HG03095 (cell line): ENCODE measurements at regions not wholly inside any gene's neighbourhood (a gene's known extent, or its start where the extent isn't known, plus 50 kb on each side); places are given as distances from the start of the nearest gene placed in this dataset.

ENCODE experiments used
- ATAC-seq: cut with Tn5 transposase; IDR thresholded peaks from one replicate; pipeline ENCODE4 v1.9.1; 2021; ENCODE audit warnings: moderate library complexity; ENCODE audit not compliant: unreplicated experiment

DNA sequence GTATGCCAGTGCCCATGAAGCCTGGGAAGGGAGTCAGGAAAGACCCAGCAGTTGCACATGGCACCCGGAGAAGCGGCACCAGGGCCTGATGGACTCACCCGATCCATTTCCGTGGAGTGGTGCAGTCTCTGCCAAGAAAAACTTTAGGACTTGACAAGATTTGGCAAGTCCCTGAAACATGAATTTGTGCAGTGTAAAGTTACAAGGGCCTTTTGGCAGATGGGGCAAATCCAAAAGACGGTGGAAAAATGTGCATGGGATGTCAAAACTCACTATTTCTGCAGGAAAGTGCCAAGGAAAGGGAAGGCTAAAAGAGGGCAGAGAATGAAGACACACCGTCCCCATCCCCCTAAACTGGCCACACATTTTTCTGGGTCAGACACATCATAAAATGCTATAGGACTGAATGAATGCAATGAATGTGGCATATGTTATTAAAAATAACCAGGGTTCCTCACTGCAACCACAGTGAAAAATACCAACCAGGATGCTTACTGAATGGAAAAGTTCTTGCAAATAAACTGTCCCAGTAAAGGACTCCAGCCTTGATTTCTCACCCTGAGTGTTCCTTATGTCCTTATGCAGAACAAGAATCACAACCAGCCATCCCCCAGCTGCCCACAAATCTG, 173.5 kb upstream of the SIX2 start:
- ATAC-seq: no peak

DNA sequence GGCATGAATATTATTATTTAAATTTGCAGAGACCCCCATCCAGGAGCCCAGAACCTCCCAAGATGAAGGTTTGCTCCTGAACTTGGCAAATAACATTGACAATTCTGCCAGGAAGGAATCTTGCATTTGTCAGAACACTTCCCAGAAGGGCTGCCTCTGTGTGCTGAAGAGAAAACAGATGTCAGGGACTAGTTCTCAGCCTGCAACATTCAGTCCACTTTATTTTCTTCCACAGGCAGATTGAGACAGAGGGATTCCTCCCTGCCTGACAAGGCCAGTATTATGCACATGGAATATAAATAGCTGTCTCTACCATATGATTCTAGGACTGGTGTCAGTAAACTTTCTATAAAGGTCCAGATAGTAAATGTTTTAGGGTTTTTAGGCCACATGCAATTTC, 171.5 kb upstream of the SIX2 start:
- ATAC-seq: no peak

GRCh38 chr2:45180033-45180746, 170.9 kb upstream of the SIX2 start:
- ATAC-seq: no peak

DNA sequence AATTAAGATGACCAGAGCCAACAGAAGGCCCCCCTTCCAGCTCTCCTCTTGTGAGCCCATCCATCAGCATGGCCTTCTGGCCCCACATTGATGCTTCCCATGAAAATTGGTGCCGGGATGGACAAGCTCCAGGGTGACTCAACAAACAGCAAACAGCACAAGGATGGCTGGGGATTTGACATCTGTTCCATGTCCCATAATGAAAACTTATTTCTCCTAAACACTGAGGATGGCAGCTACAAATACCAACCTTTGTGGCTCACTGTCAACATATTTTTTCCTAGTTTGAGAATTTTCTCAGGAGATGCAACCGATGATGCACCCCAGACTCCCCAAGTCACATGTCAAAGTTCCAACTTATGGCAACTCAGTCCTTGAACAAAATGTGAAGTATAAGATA, 169.6 kb upstream of the SIX2 start:
- ATAC-seq: no peak

DNA sequence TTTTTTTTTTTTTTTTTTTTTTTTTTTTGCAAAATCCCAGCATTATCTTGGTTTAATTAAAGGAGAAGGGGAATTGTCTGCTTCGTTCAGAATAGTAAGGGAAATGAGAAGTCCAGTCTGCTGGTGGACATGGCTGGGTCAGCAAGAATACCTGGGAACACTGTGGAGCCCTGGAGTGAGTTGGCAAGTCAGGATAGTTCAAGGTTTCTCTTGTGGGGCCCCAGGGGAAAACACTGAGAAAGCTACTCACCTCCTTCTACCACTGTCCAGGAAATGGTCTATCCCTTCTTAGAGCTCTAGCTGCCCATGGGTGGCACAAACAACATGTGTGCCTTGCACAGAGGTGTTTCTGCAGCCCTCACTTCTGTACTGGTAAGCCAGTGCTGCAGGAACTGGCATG, 169.1 kb upstream of the SIX2 start:
- no peak for ATAC-seq

GRCh38 chr2:45177870-45178269, 168.6 kb upstream of the SIX2 start:
- no peak for ATAC-seq

DNA sequence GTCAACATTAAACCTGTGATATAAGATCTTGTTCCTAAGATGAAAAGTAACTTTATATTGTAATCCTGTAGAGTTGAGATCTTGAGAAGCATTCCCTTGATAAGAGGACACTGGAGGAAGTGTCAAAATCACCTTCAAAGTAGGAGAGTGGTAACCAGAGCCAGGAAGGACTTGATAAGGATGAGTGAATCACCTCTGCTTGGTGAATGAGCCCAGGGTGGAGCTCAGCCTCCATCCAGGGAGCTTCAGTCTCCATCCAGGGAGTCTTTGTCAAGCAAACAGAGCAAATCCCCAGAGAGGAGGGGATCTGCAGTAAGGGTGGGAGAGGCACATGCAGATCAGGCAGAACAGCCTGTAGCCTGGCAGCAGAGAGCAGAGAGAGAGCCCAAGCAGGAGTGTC, 167.1 kb upstream of the SIX2 start:
- ATAC-seq: no peak

DNA sequence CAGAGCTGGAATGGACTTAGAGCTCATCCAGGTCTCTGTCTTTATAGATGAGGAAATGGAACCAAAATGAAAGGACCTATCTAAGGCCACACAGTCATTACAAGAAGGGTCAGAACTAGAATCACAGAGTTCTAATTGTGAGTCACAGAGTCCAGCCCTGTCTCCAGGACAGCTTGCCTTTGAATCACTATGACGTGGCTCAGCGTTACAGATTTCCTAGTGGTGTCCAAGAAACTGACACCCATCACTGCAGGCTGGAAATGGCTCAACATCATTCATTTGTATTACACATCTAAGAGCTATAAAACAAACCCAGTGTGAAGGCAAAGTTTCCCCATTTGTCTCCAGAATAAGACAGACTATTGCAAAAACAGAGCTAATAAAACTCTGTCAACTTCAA, 164.3 kb upstream of the SIX2 start:
- ATAC-seq: no peak

DNA sequence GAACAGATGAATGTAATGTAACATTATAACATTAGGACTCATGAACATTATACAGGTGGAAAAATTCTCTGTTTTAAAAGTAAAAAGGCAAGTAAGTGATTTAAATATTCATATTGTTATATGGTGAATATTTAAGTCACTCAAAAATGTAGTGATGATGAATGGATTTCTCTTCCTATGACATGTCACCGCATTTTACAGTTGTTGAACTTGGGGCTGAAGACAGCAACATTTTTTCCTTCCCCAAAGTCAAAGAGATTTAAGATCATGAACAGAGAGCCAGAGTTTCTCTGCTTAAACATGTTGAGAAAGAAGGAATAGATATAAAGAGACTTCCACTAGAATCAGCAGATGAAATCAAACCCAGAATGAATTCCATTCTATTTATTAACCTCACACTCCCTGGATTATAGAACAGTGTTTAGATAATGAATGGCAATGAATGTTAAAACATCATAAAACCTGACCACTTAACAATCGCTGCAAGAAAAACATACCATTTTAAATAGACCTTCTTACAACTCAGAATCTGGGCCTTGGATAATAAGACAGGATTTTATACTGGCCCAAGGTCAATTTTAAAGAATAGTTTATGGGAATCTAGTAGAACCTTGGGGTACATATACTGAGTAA, 163.6 kb upstream of the SIX2 start:
- ATAC-seq: no peak

- no peak for ATAC-seq
Observed at GRCh38 chr2:45172142-45172541, 162.9 kb upstream of the SIX2 start.

DNA sequence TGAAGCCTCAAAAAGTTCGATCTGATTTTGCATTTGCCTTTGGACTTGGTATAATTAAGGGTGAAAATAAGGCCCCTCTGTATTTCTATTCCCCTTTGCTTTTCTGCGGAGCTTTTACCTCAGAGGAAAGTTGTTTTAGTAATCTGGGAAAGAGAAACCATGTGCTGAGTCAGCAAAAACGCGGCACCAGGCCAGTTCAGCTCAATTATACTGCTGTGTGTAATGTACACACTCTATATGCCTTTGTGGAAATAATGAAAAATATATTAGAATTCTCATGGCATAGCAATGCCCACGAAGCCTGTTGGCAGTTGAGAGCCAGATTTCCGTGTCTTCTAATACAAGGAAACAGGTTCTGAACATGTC, 161.9 kb upstream of the SIX2 start:
- no peak for ATAC-seq

GRCh38 chr2:45170191-45171135, 161.2 kb upstream of the SIX2 start:
- ATAC-seq: no peak

- no peak for ATAC-seq
Observed at GRCh38 chr2:45169339-45170190, 160.3 kb upstream of the SIX2 start.

DNA sequence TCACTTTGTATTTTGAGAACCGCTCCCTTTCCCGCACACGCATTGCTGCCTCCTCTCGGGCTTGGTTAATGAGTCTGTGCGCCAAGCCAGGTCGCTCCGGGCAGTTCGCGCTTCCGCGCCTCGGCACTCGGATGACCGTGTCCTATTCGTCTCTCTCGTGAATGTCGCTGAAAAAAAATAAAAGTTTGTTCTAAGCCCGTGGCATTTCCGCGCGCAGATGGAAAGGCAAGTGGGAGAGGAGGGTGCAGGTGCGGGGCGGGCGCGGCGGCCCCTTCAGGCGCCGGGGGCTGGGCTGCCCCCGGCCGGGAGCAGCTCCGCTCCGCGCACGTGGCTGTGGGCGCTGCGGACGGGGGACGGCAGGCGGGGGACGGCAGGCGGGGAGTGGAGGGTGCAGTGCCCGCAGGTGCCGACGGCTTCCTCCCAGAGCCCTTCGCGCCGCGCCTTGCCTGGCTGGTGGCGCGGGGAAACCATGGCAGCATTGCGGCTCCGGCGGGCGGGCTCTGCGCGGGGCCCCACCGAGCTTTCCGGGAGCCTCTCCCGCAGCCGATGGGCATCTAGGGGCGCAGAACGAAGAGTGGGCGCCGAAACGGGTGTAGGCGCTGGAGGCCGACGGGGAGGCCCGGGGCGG, 159.6 kb upstream of the SIX2 start:
- no peak for ATAC-seq

- ATAC-seq: no peak
Observed at GRCh38 chr2:45167920-45168629, 158.8 kb upstream of the SIX2 start.

- no peak for ATAC-seq
Observed at GRCh38 chr2:45166229-45166890, 157.1 kb upstream of the SIX2 start.

GRCh38 chr2:45162711-45163110, 153.5 kb upstream of the SIX2 start:
- no peak for ATAC-seq

DNA sequence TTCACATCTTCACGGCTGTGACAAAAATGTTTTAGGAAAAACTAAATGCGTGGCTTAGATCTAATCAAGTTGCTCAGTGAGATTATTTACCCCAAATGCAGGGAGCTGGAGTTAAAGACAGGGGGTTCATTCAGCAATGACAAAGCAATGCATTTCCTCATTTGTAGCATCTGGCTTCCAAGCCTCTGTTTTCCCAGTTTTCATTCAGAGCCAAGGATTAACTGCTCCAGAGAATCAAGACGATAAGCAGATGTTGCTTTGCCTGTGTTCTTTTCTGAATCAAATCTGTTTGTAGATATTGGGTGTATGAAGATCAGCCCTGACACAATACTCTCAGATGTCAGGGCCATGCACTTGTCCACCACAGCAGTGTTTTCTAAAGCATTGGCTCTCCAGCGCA, 147.4 kb upstream of the SIX2 start:
- no peak for ATAC-seq

DNA sequence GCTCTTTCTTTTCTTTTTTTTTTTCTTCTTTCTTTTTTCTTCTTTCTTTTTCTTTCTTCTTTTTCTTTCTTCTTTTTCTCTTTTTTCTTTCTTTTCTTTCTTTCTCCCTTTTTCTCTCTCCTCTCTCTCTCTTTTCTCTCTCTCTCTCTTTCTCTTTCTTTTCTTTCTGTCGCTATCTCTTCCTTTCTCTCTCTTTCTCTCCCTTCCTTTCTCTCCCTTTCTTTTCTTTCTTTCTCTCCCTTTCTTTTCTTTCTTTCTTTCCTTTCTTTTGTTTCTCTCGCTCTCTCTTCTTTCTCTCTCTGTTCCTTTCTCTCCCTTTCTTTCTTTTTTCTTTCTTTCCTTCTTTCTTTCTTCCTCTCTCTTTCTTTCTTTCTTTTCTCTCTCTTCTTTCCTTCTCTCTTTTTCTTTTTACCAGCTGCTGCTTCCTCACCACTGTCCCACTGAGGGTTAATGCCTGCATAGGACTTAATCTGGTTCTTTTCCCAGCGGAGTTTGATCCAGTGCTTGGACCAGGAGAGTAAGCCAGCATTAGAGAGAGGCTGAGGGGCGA, 145.4 kb upstream of the SIX2 start:
- no peak for ATAC-seq
